HepG2 (cell line): ENCODE measurements at regions not wholly inside any gene's neighbourhood (a gene's known extent, or its start where the extent isn't known, plus 50 kb on each side); places are given as distances from the start of the nearest gene placed in this dataset.

Experiments used
- ATAC-seq: fragments of 200-7000 bp; cut with Tn5 transposase; 3 replicates; pipeline ENCODE4 v1.9.1; 2020; ENCODE audit warnings: mild to moderate bottlenecking, moderate library complexity
- BruUV-seq: library from RNA; stranded (reverse); fragments of 400-500 nt; replicated peaks from 2 replicates; lab custom pipeline; 2021; lab: Mats Ljungman, UMichigan
- CTCF ChIA-PET: fragments of 300-600 bp; formaldehyde crosslinking; extraction: SDS; loops from one replicate; lab custom pipeline; 2021; ENCODE audit warnings: low total read pairs, inconsistent platforms, low intra/inter-chr PET ratio; lab: Yijun Ruan, JAX
- POLR2A ChIA-PET: fragments of 350-600 bp; sonication (Branson Sonifier 250); formaldehyde crosslinking; loops from one replicate; lab custom pipeline; 2020; ENCODE audit warnings: antibody characterized with exemption, inconsistent platforms; lab: Yijun Ruan, JAX
- DNase-seq: peaks from one replicate; pipeline ENCODE4 v3.0.0-alpha.2; 2015; ENCODE audit warnings: low spot score
- FAIRE-seq: peaks from 3 replicates; lab custom pipeline; 2011; peaks lifted over from hg19 to GRCh38; lab: Jason Lieb, UNC
- H2AFZ ChIP-seq: one replicate; pipeline ENCODE4 v1.6.1; 2011; ENCODE audit warnings: low read length, inconsistent platforms
- H3K27ac ChIP-seq: fragments of 300-600 bp; 3 replicates; pipeline ENCODE4 v1.8.0; 2011; ENCODE audit warnings: mixed run types, mild to moderate bottlenecking, mixed read lengths, low read length, inconsistent platforms; ENCODE audit not compliant: insufficient read depth; ENCODE audit errors: extremely low read length
- H3K27me3 ChIP-seq, 2 experiments: fragments of 200-600 bp in 1 of 2; 2 replicates in 1 of 2; 3 replicates in 1 of 2; pipeline versions ENCODE4 v1.6.0 to v1.8.0; 2011; ENCODE audit warnings: low read length in 2 of 2, mild to moderate bottlenecking in 2 of 2, moderate library complexity in 2 of 2, inconsistent platforms in 1 of 2; ENCODE audit not compliant: insufficient read depth in 2 of 2, control insufficient read depth in 1 of 2
- H3K36me3 ChIP-seq, 2 experiments: fragments of 200-600 bp in 1 of 2; replicated peaks in 1 of 2; 2 replicates in 1 of 2; 3 replicates in 1 of 2; pipeline versions ENCODE4 v1.5.1 to v1.8.0; 2011; ENCODE audit warnings: low read length in 2 of 2, inconsistent platforms in 1 of 2; ENCODE audit not compliant: insufficient read depth in 2 of 2, control insufficient read depth in 1 of 2
- H3K4me1 ChIP-seq: 2 replicates; pipeline ENCODE4 v1.5.1; 2012; ENCODE audit warnings: low read length, inconsistent platforms; ENCODE audit not compliant: insufficient read depth
- H3K4me2 ChIP-seq: 2 replicates; pipeline ENCODE4 v1.6.0; 2011; ENCODE audit warnings: low read depth, low read length, inconsistent platforms
- H3K4me3 ChIP-seq, 3 experiments: fragments of 200-600 bp in 1 of 3; sonication (generic), shearing (Covaris generic) in 1 of 3; replicated peaks in 1 of 3; 2 replicates each; pipeline ENCODE4 v1.5.1; 2011 to 2016; ENCODE audit warnings: low read length in 3 of 3, inconsistent platforms in 2 of 3, low read depth in 2 of 3, mild to moderate bottlenecking in 2 of 3, control low read depth in 1 of 3, mixed read lengths in 1 of 3; ENCODE audit not compliant: insufficient read depth in 1 of 3
- H3K79me2 ChIP-seq: one replicate; pipeline ENCODE4 v1.6.1; 2011; ENCODE audit warnings: low read length, inconsistent platforms; ENCODE audit not compliant: insufficient read depth
- H3K9ac ChIP-seq: 2 replicates; pipeline ENCODE4 v1.6.0; 2011; ENCODE audit warnings: mild to moderate bottlenecking, low read depth, low read length, inconsistent platforms; ENCODE audit not compliant: insufficient read depth
- H3K9me3 ChIP-seq: 2 replicates; pipeline ENCODE4 v1.5.1; 2012; ENCODE audit warnings: mild to moderate bottlenecking, low read length
- H4K20me1 ChIP-seq: 2 replicates; pipeline ENCODE4 v1.6.0; 2011; ENCODE audit warnings: inconsistent platforms, mild to moderate bottlenecking, low read length, moderate library complexity; ENCODE audit not compliant: insufficient read depth
- AGO1 ChIP-seq: fragments of 200-400 bp; formaldehyde crosslinking; IDR thresholded peaks from 2 replicates; pipeline ENCODE4 v1.6.1; 2017; ENCODE audit warnings: mild to moderate bottlenecking, low read depth, low read length, moderate library complexity; ENCODE audit not compliant: poor library complexity, severe bottlenecking
- JUNB ChIP-seq: sonication (generic); formaldehyde crosslinking; IDR thresholded peaks from 2 replicates; pipeline ENCODE4 v1.8.0; 2022; ENCODE audit warnings: missing genetic modification reagents, mild to moderate bottlenecking, borderline replicate concordance
- KDM3A ChIP-seq: IDR thresholded peaks from 2 replicates; pipeline ENCODE4 v1.6.1; 2018; ENCODE audit warnings: low read depth, missing compliant biosample characterization
- RBM22 ChIP-seq: fragments of 200-400 bp; formaldehyde crosslinking; optimal IDR thresholded peaks from 2 replicates; pipeline ENCODE3; 2017; ENCODE audit warnings: mild to moderate bottlenecking, low read length, moderate library complexity
- SNAPC2 ChIP-seq: sonication (generic); formaldehyde crosslinking; IDR thresholded peaks from 2 replicates; pipeline ENCODE4 v1.8.1; 2022; ENCODE audit warnings: mild to moderate bottlenecking, missing genetic modification reagents
- YEATS2 ChIP-seq: sonication (generic); formaldehyde crosslinking; IDR thresholded peaks from 2 replicates; pipeline ENCODE4 v1.4.0; 2020; ENCODE audit warnings: missing genetic modification reagents, borderline replicate concordance
- ZNF329 ChIP-seq: sonication (generic); formaldehyde crosslinking; IDR thresholded peaks from 2 replicates; pipeline ENCODE4 v1.9.0; 2021; ENCODE audit warnings: low read depth, mild to moderate bottlenecking, missing genetic modification reagents
- ZNF34 ChIP-seq: sonication (generic); formaldehyde crosslinking; IDR thresholded peaks from 2 replicates; pipeline ENCODE4 v1.4.0; 2020; ENCODE audit warnings: mild to moderate bottlenecking, missing genetic modification reagents, borderline replicate concordance
- ZNF672 ChIP-seq: sonication (generic); formaldehyde crosslinking; IDR thresholded peaks from 2 replicates; pipeline ENCODE4 v1.8.1; 2022; ENCODE audit warnings: missing genetic modification reagents
- ZNF816 ChIP-seq: sonication (generic); formaldehyde crosslinking; IDR thresholded peaks from 2 replicates; pipeline ENCODE4 v1.8.0; 2022; ENCODE audit warnings: missing genetic modification reagents, mild to moderate bottlenecking, borderline replicate concordance
- WGBS: methylation state at CpG from one replicate; pipeline ENCODE4 v1.1.6; 2017; ENCODE audit warnings: low lambda C conversion rate; 5-methylcytosine and 5-hydroxymethylcytosine counted together
- in situ Hi-C: cut with HindIII; loops from 2 replicates; pipeline ENCODE4 v1.10.0; 2017; ENCODE audit warnings: low pct_unique_long_range_greater_than_20kb; ENCODE audit not compliant: extremely low pct_ligation_motif_present
- intact Hi-C: fragments of 100-400 bp; cut with micrococcal nuclease; formaldehyde crosslinking; loops from one replicate; pipeline ENCODE4 v1.10.0; 2022; ENCODE audit not compliant: unreplicated experiment
- TF ChIP-seq, protein P1 (sequence below): sonication (generic); formaldehyde crosslinking; conservative IDR thresholded peaks from 2 replicates; pipeline ENCODE4 v1.8.0; 2022; ENCODE audit warnings: missing genetic modification reagents
- TF ChIP-seq, protein P2 (sequence below): sonication (generic); formaldehyde crosslinking; conservative IDR thresholded peaks from 2 replicates; pipeline ENCODE4 v1.4.0; 2020; ENCODE audit warnings: missing genetic modification reagents
- TF ChIP-seq, protein P3 (sequence below): sonication (generic); formaldehyde crosslinking; conservative IDR thresholded peaks from 2 replicates; pipeline ENCODE4 v1.4.0; 2020; ENCODE audit warnings: missing genetic modification reagents
- TF ChIP-seq, protein P4 (sequence below): sonication (generic); formaldehyde crosslinking; IDR thresholded peaks from 2 replicates; pipeline ENCODE4 v1.9.0; 2021; ENCODE audit warnings: missing genetic modification reagents, mild to moderate bottlenecking, borderline replicate concordance

DNA sequence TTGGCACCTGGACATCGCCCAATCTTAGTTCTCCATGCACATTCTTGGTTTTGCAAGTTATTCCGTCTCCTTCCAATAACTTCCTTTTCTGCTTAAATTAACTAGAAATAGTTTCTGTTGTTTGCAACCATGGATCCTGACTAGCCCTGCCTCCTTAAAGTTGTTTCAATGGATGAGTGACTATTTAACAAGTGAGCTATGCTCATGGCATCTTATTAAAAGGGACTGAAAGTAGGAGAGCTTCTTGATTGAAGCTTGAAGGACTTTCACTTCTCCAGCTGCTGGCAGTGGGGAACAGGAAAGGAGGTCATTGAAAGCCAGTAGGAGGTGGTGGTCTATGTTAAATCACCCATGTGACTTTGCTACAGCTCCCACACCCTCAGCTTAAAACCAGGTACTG, 466.8 kb downstream of the ARHGEF28 start:
- no peaks in the 10 kb centered on the region for H3K36me3 ChIP-seq
- H3K27me3 ChIP-seq = 0 out of 5 replicates have a peak, but pooled peaks cover 0 to 5% of the 10 kb centered on the region in 2 experiments
- in situ Hi-C loops = no loop called here
- no peak overlapping the region for H3K4me3 ChIP-seq
- H3K9me3 ChIP-seq = no peaks in the 10 kb centered on the region
- BruUV-seq = no TSS peak
- ATAC-seq (no peak), FAIRE-seq (no peak), DNase-seq (no peak)
- H2AFZ ChIP-seq = no peak overlapping the region
- H3K27ac ChIP-seq = no peak overlapping the region
- no peak overlapping the region for H3K9ac ChIP-seq
- POLR2A ChIA-PET = no interaction called here
- no peaks in the 10 kb centered on the region for H3K4me1 ChIP-seq
- H3K4me2 ChIP-seq = no peak overlapping the region
- intact Hi-C loops = no loop called here
- TF ChIP-seq AGO1 = no peak
- TF ChIP-seq ZNF329 = no peak
- TF ChIP-seq, protein P1, sequence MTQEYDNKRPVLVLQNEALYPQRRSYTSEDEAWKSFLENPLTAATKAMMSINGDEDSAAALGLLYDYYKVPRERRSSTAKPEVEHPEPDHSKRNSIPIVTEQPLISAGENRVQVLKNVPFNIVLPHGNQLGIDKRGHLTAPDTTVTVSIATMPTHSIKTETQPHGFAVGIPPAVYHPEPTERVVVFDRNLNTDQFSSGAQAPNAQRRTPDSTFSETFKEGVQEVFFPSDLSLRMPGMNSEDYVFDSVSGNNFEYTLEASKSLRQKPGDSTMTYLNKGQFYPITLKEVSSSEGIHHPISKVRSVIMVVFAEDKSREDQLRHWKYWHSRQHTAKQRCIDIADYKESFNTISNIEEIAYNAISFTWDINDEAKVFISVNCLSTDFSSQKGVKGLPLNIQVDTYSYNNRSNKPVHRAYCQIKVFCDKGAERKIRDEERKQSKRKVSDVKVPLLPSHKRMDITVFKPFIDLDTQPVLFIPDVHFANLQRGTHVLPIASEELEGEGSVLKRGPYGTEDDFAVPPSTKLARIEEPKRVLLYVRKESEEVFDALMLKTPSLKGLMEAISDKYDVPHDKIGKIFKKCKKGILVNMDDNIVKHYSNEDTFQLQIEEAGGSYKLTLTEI (CRISPR knock-in tag) = no peak
- no peak for TF ChIP-seq ZNF672
- TF ChIP-seq, protein P2, sequence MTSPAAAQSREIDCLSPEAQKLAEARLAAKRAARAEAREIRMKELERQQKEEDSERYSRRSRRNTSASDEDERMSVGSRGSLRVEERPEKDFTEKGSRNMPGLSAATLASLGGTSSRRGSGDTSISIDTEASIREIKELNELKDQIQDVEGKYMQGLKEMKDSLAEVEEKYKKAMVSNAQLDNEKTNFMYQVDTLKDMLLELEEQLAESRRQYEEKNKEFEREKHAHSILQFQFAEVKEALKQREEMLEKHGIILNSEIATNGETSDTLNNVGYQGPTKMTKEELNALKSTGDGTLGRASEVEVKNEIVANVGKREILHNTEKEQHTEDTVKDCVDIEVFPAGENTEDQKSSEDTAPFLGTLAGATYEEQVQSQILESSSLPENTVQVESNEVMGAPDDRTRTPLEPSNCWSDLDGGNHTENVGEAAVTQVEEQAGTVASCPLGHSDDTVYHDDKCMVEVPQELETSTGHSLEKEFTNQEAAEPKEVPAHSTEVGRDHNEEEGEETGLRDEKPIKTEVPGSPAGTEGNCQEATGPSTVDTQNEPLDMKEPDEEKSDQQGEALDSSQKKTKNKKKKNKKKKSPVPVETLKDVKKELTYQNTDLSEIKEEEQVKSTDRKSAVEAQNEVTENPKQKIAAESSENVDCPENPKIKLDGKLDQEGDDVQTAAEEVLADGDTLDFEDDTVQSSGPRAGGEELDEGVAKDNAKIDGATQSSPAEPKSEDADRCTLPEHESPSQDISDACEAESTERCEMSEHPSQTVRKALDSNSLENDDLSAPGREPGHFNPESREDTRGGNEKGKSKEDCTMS (CRISPR knock-in tag) = no peak
- TF ChIP-seq YEATS2 (CRISPR knock-in tag) = no peak
- TF ChIP-seq ZNF816 (CRISPR knock-in tag) = no peak
- TF ChIP-seq, protein P3, sequence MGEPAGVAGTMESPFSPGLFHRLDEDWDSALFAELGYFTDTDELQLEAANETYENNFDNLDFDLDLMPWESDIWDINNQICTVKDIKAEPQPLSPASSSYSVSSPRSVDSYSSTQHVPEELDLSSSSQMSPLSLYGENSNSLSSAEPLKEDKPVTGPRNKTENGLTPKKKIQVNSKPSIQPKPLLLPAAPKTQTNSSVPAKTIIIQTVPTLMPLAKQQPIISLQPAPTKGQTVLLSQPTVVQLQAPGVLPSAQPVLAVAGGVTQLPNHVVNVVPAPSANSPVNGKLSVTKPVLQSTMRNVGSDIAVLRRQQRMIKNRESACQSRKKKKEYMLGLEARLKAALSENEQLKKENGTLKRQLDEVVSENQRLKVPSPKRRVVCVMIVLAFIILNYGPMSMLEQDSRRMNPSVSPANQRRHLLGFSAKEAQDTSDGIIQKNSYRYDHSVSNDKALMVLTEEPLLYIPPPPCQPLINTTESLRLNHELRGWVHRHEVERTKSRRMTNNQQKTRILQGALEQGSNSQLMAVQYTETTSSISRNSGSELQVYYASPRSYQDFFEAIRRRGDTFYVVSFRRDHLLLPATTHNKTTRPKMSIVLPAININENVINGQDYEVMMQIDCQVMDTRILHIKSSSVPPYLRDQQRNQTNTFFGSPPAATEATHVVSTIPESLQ (CRISPR knock-in tag) = no peak
- TF ChIP-seq ZNF34 (CRISPR knock-in tag) = no peak
- TF ChIP-seq, protein P4, sequence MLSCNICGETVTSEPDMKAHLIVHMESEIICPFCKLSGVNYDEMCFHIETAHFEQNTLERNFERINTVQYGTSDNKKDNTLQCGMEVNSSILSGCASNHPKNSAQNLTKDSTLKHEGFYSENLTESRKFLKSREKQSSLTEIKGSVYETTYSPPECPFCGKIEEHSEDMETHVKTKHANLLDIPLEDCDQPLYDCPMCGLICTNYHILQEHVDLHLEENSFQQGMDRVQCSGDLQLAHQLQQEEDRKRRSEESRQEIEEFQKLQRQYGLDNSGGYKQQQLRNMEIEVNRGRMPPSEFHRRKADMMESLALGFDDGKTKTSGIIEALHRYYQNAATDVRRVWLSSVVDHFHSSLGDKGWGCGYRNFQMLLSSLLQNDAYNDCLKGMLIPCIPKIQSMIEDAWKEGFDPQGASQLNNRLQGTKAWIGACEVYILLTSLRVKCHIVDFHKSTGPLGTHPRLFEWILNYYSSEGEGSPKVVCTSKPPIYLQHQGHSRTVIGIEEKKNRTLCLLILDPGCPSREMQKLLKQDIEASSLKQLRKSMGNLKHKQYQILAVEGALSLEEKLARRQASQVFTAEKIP = no peak
- TF ChIP-seq SNAPC2 (CRISPR knock-in tag) = no peak
- TF ChIP-seq KDM3A (CRISPR knock-in tag) = no peak
- no peak for TF ChIP-seq RBM22
- TF ChIP-seq JUNB (CRISPR knock-in tag) = no peak
- CTCF ChIA-PET = no interaction called here
- H3K79me2 ChIP-seq = no peaks in the 10 kb centered on the region
- WGBS = 48% methylated on average over 2 of the region's 2 CpGs
- no peaks in the 10 kb centered on the region for H4K20me1 ChIP-seq
